HepG2 (cell line): ENCODE measurements at regions not wholly inside any gene's neighbourhood (a gene's known extent, or its start where the extent isn't known, plus 50 kb on each side); places are given as distances from the start of the nearest gene placed in this dataset.

ENCODE experiments used
- ATAC-seq: fragments of 200-7000 bp; cut with Tn5 transposase; 3 replicates; pipeline ENCODE4 v1.9.1; 2020; ENCODE audit warnings: mild to moderate bottlenecking, moderate library complexity
- BruUV-seq: library from RNA; stranded (reverse); fragments of 400-500 nt; replicated peaks from 2 replicates; lab custom pipeline; 2021; lab: Mats Ljungman, UMichigan
- CTCF ChIA-PET: fragments of 300-600 bp; formaldehyde crosslinking; extraction: SDS; loops from one replicate; lab custom pipeline; 2021; ENCODE audit warnings: low total read pairs, inconsistent platforms, low intra/inter-chr PET ratio; lab: Yijun Ruan, JAX
- POLR2A ChIA-PET: fragments of 350-600 bp; sonication (Branson Sonifier 250); formaldehyde crosslinking; loops from one replicate; lab custom pipeline; 2020; ENCODE audit warnings: antibody characterized with exemption, inconsistent platforms; lab: Yijun Ruan, JAX
- DNase-seq: peaks from one replicate; pipeline ENCODE4 v3.0.0-alpha.2; 2015; ENCODE audit warnings: low spot score
- FAIRE-seq: peaks from 3 replicates; lab custom pipeline; 2011; peaks lifted over from hg19 to GRCh38; lab: Jason Lieb, UNC
- H2AFZ ChIP-seq: one replicate; pipeline ENCODE4 v1.6.1; 2011; ENCODE audit warnings: low read length, inconsistent platforms
- H3K27ac ChIP-seq: fragments of 300-600 bp; 3 replicates; pipeline ENCODE4 v1.8.0; 2011; ENCODE audit warnings: mixed run types, mild to moderate bottlenecking, mixed read lengths, low read length, inconsistent platforms; ENCODE audit not compliant: insufficient read depth; ENCODE audit errors: extremely low read length
- H3K27me3 ChIP-seq, 2 experiments: fragments of 200-600 bp in 1 of 2; 2 replicates in 1 of 2; 3 replicates in 1 of 2; pipeline versions ENCODE4 v1.6.0 to v1.8.0; 2011; ENCODE audit warnings: low read length in 2 of 2, mild to moderate bottlenecking in 2 of 2, moderate library complexity in 2 of 2, inconsistent platforms in 1 of 2; ENCODE audit not compliant: insufficient read depth in 2 of 2, control insufficient read depth in 1 of 2
- H3K36me3 ChIP-seq, 2 experiments: fragments of 200-600 bp in 1 of 2; replicated peaks in 1 of 2; 2 replicates in 1 of 2; 3 replicates in 1 of 2; pipeline versions ENCODE4 v1.5.1 to v1.8.0; 2011; ENCODE audit warnings: low read length in 2 of 2, inconsistent platforms in 1 of 2; ENCODE audit not compliant: insufficient read depth in 2 of 2, control insufficient read depth in 1 of 2
- H3K4me1 ChIP-seq: 2 replicates; pipeline ENCODE4 v1.5.1; 2012; ENCODE audit warnings: low read length, inconsistent platforms; ENCODE audit not compliant: insufficient read depth
- H3K4me2 ChIP-seq: 2 replicates; pipeline ENCODE4 v1.6.0; 2011; ENCODE audit warnings: low read depth, low read length, inconsistent platforms
- H3K4me3 ChIP-seq, 3 experiments: fragments of 200-600 bp in 1 of 3; sonication (generic), shearing (Covaris generic) in 1 of 3; replicated peaks in 1 of 3; 2 replicates each; pipeline ENCODE4 v1.5.1; 2011 to 2016; ENCODE audit warnings: low read length in 3 of 3, inconsistent platforms in 2 of 3, low read depth in 2 of 3, mild to moderate bottlenecking in 2 of 3, control low read depth in 1 of 3, mixed read lengths in 1 of 3; ENCODE audit not compliant: insufficient read depth in 1 of 3
- H3K79me2 ChIP-seq: one replicate; pipeline ENCODE4 v1.6.1; 2011; ENCODE audit warnings: low read length, inconsistent platforms; ENCODE audit not compliant: insufficient read depth
- H3K9ac ChIP-seq: 2 replicates; pipeline ENCODE4 v1.6.0; 2011; ENCODE audit warnings: mild to moderate bottlenecking, low read depth, low read length, inconsistent platforms; ENCODE audit not compliant: insufficient read depth
- H3K9me3 ChIP-seq: 2 replicates; pipeline ENCODE4 v1.5.1; 2012; ENCODE audit warnings: mild to moderate bottlenecking, low read length
- H4K20me1 ChIP-seq: 2 replicates; pipeline ENCODE4 v1.6.0; 2011; ENCODE audit warnings: inconsistent platforms, mild to moderate bottlenecking, low read length, moderate library complexity; ENCODE audit not compliant: insufficient read depth
- CCAR2 ChIP-seq: fragments of 200-400 bp; formaldehyde crosslinking; optimal IDR thresholded peaks from 2 replicates; pipeline ENCODE3; 2018; ENCODE audit warnings: low read depth, mild to moderate bottlenecking, low read length, moderate library complexity
- CENPBD1 ChIP-seq: sonication (generic); formaldehyde crosslinking; IDR thresholded peaks from 2 replicates; pipeline ENCODE4 v1.8.0; 2022; ENCODE audit warnings: missing genetic modification reagents, low read depth, mild to moderate bottlenecking, borderline replicate concordance
- EP300 ChIP-seq, 3 experiments: sonication (generic) in 1 of 3; formaldehyde crosslinking in 1 of 3; IDR thresholded peaks; 2 replicates each; pipeline versions ENCODE4 v1.5.1 to v1.6.1; 2011 to 2020; ENCODE audit warnings: low read depth in 2 of 3, low read length in 2 of 3, borderline replicate concordance in 1 of 3, improper control_type of control experiment in 1 of 3, mild to moderate bottlenecking in 1 of 3, missing genetic modification reagents in 1 of 3, moderate library complexity in 1 of 3
- KDM6A ChIP-seq: IDR thresholded peaks from 2 replicates; pipeline ENCODE4 v1.6.1; 2016; ENCODE audit warnings: low read depth
- MXI1 ChIP-seq: IDR thresholded peaks from 3 replicates; pipeline ENCODE4 v1.6.1; 2012; ENCODE audit warnings: low read depth, low read length, inconsistent platforms, borderline replicate concordance
- NONO ChIP-seq, 2 experiments: fragments of 450-650 bp in 1 of 2; sonication (generic) in 1 of 2; formaldehyde crosslinking in 1 of 2; IDR thresholded peaks in 1 of 2; conservative IDR thresholded peaks in 1 of 2; 2 replicates each; pipeline versions ENCODE4 v1.6.1 to v1.8.0; 2017 to 2022; ENCODE audit warnings: mild to moderate bottlenecking in 1 of 2, missing genetic modification reagents in 1 of 2, moderate library complexity in 1 of 2
- SAP130 ChIP-seq: IDR thresholded peaks from 2 replicates; pipeline ENCODE4 v1.6.1; 2016; ENCODE audit warnings: low read depth
- YY1 ChIP-seq: IDR thresholded peaks from 2 replicates; pipeline ENCODE4 v1.6.1; 2011; ENCODE audit warnings: low read length, low read depth, moderate library complexity, mild to moderate bottlenecking; ENCODE audit not compliant: insufficient read depth, insufficient replicate concordance
- ZNF235 ChIP-seq: sonication (generic); formaldehyde crosslinking; IDR thresholded peaks from 2 replicates; pipeline ENCODE4 v1.8.1; 2023; ENCODE audit warnings: mild to moderate bottlenecking, missing genetic modification reagents, borderline replicate concordance
- ZNF670 ChIP-seq: sonication (generic); formaldehyde crosslinking; IDR thresholded peaks from 2 replicates; pipeline ENCODE4 v1.8.0; 2022; ENCODE audit warnings: mild to moderate bottlenecking, missing genetic modification reagents, borderline replicate concordance
- ZNF770 ChIP-seq: sonication (generic); formaldehyde crosslinking; IDR thresholded peaks from 2 replicates; pipeline ENCODE4 v1.5.0; 2020; ENCODE audit warnings: mild to moderate bottlenecking, missing genetic modification reagents
- ZNF891 ChIP-seq: sonication (generic); formaldehyde crosslinking; IDR thresholded peaks from 2 replicates; pipeline ENCODE4 v1.5.0; 2020; ENCODE audit warnings: mild to moderate bottlenecking, missing genetic modification reagents
- WGBS: methylation state at CpG from one replicate; pipeline ENCODE4 v1.1.6; 2017; ENCODE audit warnings: low lambda C conversion rate; 5-methylcytosine and 5-hydroxymethylcytosine counted together
- in situ Hi-C: cut with HindIII; loops from 2 replicates; pipeline ENCODE4 v1.10.0; 2017; ENCODE audit warnings: low pct_unique_long_range_greater_than_20kb; ENCODE audit not compliant: extremely low pct_ligation_motif_present
- intact Hi-C: fragments of 100-400 bp; cut with micrococcal nuclease; formaldehyde crosslinking; loops from one replicate; pipeline ENCODE4 v1.10.0; 2022; ENCODE audit not compliant: unreplicated experiment
- TF ChIP-seq, protein P1 (sequence below): sonication (generic); formaldehyde crosslinking; IDR thresholded peaks from 2 replicates; pipeline ENCODE4 v1.4.0; 2020; ENCODE audit warnings: mild to moderate bottlenecking, missing genetic modification reagents, borderline replicate concordance
- TF ChIP-seq, protein P2 (sequence below): IDR thresholded peaks from 2 replicates; pipeline ENCODE4 v1.6.1; 2016; ENCODE audit warnings: missing compliant biosample characterization, missing genetic modification reagents, borderline replicate concordance
- TF ChIP-seq, protein P3 (sequence below): fragments of 450-650 bp; IDR thresholded peaks from 2 replicates; pipeline ENCODE4 v1.6.1; 2017; ENCODE audit warnings: mild to moderate bottlenecking

DNA sequence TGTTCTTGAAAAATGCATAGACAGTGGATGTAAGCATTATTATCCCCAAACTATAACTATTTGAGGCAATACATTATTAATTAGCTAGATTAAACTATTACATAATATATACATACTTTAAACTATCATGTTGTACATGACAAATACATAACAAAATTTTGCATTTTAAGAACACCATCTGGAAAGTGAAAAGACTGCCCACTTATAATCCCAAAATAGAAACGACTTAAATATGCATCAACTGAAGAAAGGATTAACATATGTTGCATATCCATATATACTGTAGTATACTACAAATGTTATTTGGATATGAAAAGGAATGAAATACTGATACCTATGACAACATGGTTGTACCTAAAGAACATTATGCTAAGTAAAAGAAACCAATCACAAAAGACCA, 700.8 kb upstream of the SPRY2 start:
- in situ Hi-C loops = no loop called here
- H3K27me3 ChIP-seq = no peaks in the 10 kb centered on the region
- no TSS peak for BruUV-seq
- H3K9me3 ChIP-seq = peaks cover 14% of the 10 kb centered on the region
- DNase-seq (no peak), FAIRE-seq (no peak), ATAC-seq (no peak)
- CTCF ChIA-PET = no interaction called here
- POLR2A ChIA-PET = no interaction called here
- no peaks in the 10 kb centered on the region for H3K4me1 ChIP-seq
- intact Hi-C loops = no loop called here
- no peaks in the 10 kb centered on the region for H3K79me2 ChIP-seq
- H3K9ac ChIP-seq = no peak overlapping the region
- H2AFZ ChIP-seq = no peak overlapping the region
- H3K36me3 ChIP-seq = no peaks in the 10 kb centered on the region
- no peak overlapping the region for H3K4me3 ChIP-seq
- H3K27ac ChIP-seq = no peak overlapping the region
- 0% methylated on average over 1 of the region's 1 CpG for WGBS
- no peak overlapping the region for H3K4me2 ChIP-seq
- no peaks in the 10 kb centered on the region for H4K20me1 ChIP-seq
- TF ChIP-seq CCAR2 (no peak), NONO (IDR thresholded peaks at IDR 0.05) (no peak), NONO (CRISPR knock-in tag; conservative IDR thresholded peaks at IDR 0.05) (no peak), ZNF891 (CRISPR knock-in tag) (no peak), MXI1 (no peak), ZNF235 (no peak), KDM6A (no peak), ZNF670 (CRISPR knock-in tag) (no peak), CENPBD1 (CRISPR knock-in tag) (no peak), EP300 (IDR thresholded peaks at IDR 0.05; ENCODE audit: low read depth in 2 of 2, low read length in 2 of 2) (no peak), EP300 (CRISPR knock-in tag; IDR thresholded peaks at IDR 0.05; ENCODE audit: borderline replicate concordance) (no peak), SAP130 (CRISPR knock-in tag) (no peak), YY1 (no peak), ZNF770 (CRISPR knock-in tag) (no peak)
- TF ChIP-seq, protein P1, sequence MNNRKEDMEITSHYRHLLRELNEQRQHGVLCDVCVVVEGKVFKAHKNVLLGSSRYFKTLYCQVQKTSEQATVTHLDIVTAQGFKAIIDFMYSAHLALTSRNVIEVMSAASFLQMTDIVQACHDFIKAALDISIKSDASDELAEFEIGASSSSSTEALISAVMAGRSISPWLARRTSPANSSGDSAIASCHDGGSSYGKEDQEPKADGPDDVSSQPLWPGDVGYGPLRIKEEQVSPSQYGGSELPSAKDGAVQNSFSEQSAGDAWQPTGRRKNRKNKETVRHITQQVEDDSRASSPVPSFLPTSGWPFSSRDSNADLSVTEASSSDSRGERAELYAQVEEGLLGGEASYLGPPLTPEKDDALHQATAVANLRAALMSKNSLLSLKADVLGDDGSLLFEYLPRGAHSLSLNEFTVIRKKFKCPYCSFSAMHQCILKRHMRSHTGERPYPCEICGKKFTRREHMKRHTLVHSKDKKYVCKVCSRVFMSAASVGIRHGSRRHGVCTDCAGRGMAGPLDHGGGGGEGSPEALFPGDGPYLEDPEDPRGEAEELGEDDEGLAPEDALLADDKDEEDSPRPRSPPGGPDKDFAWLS (CRISPR knock-in tag) = no peak
- TF ChIP-seq, protein P2, sequence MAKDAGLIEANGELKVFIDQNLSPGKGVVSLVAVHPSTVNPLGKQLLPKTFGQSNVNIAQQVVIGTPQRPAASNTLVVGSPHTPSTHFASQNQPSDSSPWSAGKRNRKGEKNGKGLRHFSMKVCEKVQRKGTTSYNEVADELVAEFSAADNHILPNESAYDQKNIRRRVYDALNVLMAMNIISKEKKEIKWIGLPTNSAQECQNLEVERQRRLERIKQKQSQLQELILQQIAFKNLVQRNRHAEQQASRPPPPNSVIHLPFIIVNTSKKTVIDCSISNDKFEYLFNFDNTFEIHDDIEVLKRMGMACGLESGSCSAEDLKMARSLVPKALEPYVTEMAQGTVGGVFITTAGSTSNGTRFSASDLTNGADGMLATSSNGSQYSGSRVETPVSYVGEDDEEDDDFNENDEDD (CRISPR knock-in tag) = no peak
- TF ChIP-seq, protein P3, sequence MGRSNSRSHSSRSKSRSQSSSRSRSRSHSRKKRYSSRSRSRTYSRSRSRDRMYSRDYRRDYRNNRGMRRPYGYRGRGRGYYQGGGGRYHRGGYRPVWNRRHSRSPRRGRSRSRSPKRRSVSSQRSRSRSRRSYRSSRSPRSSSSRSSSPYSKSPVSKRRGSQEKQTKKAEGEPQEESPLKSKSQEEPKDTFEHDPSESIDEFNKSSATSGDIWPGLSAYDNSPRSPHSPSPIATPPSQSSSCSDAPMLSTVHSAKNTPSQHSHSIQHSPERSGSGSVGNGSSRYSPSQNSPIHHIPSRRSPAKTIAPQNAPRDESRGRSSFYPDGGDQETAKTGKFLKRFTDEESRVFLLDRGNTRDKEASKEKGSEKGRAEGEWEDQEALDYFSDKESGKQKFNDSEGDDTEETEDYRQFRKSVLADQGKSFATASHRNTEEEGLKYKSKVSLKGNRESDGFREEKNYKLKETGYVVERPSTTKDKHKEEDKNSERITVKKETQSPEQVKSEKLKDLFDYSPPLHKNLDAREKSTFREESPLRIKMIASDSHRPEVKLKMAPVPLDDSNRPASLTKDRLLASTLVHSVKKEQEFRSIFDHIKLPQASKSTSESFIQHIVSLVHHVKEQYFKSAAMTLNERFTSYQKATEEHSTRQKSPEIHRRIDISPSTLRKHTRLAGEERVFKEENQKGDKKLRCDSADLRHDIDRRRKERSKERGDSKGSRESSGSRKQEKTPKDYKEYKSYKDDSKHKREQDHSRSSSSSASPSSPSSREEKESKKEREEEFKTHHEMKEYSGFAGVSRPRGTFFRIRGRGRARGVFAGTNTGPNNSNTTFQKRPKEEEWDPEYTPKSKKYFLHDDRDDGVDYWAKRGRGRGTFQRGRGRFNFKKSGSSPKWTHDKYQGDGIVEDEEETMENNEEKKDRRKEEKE = no peak
